CD4-positive, alpha-beta T cell treated with Interleukin-15 for 1 hour (primary cell): ENCODE measurements at regions not wholly inside any gene's neighbourhood (a gene's known extent, or its start where the extent isn't known, plus 50 kb on each side); places are given as distances from the start of the nearest gene placed in this dataset.

Experiments
- DNase-seq: peaks from one replicate; pipeline ENCODE4 v3.0.0-alpha.2; 2020

GRCh38 chr3:14288833-14289451 is 110.3 kb downstream of the LSM3 start:
- DNase-seq: no peak

DNA sequence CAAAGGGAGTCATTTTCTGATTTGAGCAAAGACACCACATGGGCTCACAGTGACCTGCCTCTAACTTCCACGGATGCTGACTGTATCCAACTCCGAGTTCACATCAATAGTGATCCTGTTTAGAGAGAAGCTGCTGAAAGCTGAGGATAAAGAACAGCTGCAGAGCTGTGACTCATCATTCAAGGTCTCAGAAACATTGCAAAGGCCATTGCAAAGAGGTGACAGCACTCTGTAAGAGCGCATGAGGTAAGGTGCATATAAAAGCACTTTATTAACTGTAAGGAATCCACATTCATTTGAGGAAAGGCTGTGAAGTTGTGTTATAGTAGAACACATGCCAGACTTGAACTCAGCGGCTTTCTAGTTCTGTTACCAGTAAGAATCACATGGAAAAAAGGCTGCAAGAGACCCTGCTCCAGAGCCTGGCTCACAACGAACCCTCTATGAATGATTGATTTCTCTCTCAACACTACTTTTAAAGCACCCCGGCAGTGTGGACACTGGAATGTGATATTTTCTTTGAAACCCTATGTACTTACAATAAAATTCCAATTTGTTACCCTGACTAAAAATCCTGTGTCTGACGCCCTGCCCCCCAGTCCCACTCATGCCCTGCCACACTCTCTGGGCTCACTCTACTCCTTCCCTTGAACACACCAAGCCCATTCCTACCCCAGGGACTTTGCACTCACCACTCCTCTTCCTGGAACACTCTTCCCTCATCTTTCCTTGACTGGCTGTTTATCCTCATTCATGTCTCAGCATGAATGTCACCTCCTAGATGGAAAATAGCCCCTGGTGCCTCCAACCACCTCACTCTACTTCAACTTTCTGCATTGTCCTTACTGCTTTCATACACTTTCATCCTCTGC is 111.2 kb downstream of the LSM3 start:
- no peak for DNase-seq

GRCh38 chr3:14290631-14291385 is 111.6 kb upstream of the SLC6A6 start:
- DNase-seq: no peak

GRCh38 chr3:14295037-14295436 is 107.4 kb upstream of the SLC6A6 start:
- no peak for DNase-seq

DNA sequence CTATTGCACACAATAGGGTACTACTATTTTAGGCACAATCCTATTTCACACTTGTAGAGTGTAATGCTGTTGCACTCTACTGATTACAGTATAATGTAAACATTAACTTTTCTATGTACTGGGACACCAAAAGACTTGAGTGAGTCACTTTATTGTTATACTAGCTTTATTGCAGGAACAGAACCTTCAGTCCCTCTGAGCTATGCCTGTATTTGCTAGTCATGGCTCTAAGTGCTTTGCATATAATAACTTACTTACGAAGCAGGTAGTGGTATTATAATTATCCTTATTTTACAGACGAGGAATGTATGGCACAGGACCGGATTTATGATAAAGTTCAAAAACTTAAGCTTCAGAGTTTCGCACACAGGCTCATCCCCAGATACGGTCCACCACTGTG is 106.6 kb upstream of the SLC6A6 start:
- no peak for DNase-seq

- no peak for DNase-seq
Measured at GRCh38 chr3:14297305-14297704, 105.1 kb upstream of the SLC6A6 start.

DNA sequence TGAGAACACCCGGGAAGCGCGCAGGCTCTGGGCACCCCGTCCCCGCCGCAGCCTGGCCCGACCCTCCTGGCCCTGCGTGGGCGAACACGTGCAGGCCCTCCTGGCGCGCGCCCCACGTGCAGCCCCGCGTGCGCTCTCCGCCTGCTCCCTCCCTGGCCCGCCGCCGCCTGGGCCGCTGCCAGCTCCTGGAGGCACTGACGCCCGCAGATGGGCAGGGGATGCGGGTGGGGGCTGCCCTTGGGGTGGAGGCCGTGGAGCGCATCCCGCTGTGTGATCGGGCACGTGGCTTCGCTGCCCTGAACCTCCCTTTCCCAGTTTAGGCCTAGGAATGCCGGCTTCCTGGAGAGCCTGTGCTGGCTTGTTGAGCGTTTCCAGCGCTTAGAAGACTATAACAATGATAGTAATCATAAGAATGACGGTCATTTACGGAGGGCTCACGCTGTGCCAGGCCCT is 104.6 kb upstream of the SLC6A6 start:
- DNase-seq: no peak

DNA sequence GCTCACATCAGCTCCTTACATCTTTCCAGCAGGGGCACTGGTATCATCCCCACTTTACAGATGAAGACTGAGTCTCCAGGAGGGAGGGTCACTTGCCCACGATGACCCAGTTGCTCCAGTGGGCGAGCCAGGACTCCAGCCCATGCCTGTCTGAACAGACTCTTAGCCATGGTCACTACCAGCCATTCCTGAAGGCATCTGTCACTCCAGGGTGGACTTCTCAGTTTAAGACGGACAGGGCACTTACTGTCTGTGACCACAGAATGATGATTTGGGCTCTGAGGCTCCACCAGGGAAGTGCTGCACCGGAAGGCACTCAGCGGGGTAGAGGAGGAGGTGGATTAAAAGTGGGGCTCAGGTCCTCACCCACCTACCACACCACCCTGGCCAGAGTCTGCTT is 104.0 kb upstream of the SLC6A6 start:
- no peak for DNase-seq

GRCh38 chr3:14298991-14299555 is 103.3 kb upstream of the SLC6A6 start:
- no peak for DNase-seq

DNA sequence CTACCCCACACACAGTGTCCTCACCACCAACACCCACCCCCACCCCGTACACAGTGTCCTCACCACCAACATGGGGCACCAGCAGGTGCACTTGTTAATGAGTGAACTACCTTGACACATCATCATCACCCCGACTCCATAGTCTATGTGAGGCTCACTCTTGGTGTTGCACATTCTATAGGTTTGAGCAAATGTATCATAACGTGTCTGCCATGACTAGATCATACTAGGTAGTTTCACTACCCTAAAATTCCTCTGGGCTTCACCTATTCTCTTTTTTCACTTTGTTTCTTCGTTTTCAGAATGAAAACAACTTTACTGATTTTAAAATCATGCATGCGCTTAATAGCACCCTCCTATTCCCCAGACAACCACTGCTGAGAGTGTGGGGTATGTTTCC is 102.6 kb upstream of the SLC6A6 start:
- DNase-seq: no peak

- DNase-seq: no peak
Measured at GRCh38 chr3:14300721-14301399, 101.5 kb upstream of the SLC6A6 start.

- DNase-seq: no peak
Measured at GRCh38 chr3:14301558-14301957, 100.8 kb upstream of the SLC6A6 start.

- no peak for DNase-seq
Measured at GRCh38 chr3:14303336-14304100, 98.9 kb upstream of the SLC6A6 start.

- no peak for DNase-seq
Measured at GRCh38 chr3:14304101-14305045, 98.0 kb upstream of the SLC6A6 start.

DNA sequence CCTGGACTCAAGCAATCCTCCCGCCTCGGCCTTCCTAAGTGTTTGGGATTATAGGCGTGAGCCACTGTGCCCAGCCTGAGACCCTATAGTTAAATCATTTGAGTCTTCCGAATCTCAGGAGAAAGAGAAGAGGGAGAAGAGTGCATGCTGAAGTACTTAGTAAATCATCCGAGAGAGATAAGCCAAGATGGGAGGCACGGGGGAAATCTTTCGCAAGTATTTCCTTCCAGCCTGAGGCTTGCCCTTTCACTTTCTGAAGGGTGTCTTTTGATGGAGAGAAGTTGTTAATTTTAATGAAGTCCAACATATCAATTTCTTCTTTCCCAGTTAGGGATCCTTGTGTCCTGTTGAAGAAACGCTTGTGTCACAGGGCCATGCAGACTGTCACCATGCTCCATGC is 97.1 kb upstream of the SLC6A6 start:
- DNase-seq: no peak

DNA sequence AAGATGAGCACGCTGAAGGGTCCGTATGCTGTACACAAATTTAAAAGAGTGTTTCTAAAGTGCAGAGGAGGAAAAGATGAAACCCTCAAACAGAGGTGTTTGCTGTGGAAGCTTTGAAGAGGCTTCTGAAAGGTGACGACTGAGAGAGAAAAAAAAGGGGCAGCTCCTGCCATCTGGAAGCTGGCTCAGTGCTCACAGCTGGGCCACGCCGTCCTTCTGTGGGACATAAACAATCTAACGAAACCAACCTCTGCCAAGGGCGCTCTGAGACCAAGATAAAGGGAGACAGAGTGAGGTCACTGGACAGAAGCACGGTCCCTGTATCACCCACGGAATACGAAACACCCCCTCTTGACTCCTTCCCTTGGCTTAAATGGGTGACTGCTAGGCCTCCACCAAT is 96.3 kb upstream of the SLC6A6 start:
- DNase-seq: no peak

DNA sequence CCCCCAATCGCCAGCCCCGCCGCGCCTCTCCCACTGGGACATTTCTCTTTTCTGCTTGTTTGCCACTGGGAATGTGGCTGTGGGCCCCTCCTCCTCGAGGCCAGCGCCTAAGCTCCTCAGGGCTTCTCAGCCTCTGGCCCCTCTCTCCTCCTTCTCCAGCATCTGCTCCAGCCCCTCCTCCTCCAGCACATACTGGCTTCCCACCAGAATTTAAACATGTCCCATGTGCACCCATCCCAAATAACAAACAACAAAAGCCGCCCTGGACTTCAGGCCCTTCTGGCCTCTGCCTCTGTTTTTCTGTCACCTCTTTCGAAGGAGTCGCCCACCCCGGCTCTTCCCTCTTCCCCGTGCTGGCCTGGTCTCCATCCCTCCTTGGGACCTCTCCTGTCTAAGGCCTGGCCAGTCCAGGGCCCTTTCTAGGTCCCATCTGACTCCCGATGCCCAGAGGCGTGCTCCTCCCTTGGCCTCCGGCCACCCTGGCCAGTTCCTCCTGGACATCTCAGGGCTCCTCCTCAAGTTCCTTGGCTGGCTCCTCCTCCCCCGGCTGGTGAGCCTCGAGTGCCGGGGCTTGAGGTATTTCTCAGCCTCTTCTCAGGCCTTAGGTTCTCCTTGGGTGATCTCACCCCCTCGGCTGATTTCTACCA is 94.6 kb upstream of the SLC6A6 start:
- DNase-seq: no peak

- DNase-seq: no peak
Measured at GRCh38 chr3:14311729-14312128, 90.7 kb upstream of the SLC6A6 start.

DNA sequence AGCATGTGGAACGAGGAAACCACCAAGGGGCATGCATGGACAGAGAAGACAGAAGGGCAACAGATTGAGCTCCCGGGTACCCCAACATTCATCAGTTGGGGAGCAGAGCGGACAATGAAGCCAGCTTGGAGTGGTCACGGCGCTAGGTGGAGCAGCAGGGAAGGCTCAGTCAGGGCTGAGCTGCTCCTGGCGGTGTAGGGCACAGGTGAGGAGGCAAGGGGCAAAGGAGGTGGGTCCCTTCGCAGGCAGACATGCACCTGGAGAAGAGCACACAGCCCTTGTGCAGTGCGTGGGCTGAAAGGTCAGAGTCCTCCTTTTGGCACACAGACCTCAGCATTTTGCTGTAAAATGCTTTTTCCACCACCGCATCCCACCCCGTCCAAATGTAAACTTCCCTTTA is 90.0 kb upstream of the SLC6A6 start:
- DNase-seq: no peak

DNA sequence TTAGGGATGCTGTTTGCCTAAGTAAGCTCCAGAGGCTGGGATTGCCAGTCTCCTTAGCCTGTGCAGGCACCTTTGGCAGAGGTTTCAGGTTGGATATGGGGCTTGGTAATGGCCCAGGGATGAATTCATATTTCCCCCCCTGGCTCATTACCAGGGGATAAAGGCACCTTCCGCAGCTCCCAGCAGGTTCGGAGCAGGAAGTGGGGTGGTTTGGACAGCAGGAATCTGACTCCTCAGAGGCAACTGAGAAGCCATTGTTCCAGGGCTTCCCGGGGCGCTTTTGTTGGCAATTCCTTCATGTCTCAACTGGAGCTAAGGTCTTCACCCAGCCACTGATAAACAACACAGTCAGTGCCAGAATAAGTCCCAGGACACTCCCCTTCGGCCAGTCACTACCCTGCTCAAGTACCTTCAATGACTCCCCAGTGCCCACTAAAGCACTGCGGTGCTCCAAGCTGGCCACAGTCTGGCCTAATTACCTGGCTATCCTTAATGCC is 85.3 kb upstream of the SLC6A6 start:
- DNase-seq: no peak
